Breast epithelium (tissue), 4 donors: ENCODE measurements at regions not wholly inside any gene's neighbourhood (a gene's known extent, or its start where the extent isn't known, plus 50 kb on each side); places are given as distances from the start of the nearest gene placed in this dataset.

ENCODE experiments used
- DNase-seq, 2 donors: peaks; one replicate each; pipeline ENCODE4 v3.0.0-alpha.2; 2019; ENCODE audit warnings: low spot score in 2 of 2
- H3K27ac ChIP-seq, 2 donors: fragments of 200-600 bp; sonication (generic) in 1 of 2; one replicate each; pipeline ENCODE4 v1.5.1; 2016 to 2019; ENCODE audit warnings: mild to moderate bottlenecking in 1 of 2
- H3K27me3 ChIP-seq, 2 donors: fragments of 200-600 bp; sonication (generic) in 1 of 2; one replicate each; pipeline versions ENCODE4 v1.5.1 to v1.6.0; 2017 to 2019; ENCODE audit warnings: control low read depth in 1 of 2, mild to moderate bottlenecking in 1 of 2
- H3K36me3 ChIP-seq: fragments of 200-600 bp; one replicate; pipeline ENCODE4 v1.5.1; 2019
- H3K4me1 ChIP-seq, 2 donors: fragments of 200-600 bp; sonication (generic); one replicate each; pipeline ENCODE4 v1.5.1; 2016 to 2019; ENCODE audit warnings: control low read depth in 1 of 2
- H3K4me3 ChIP-seq, 3 donors: fragments of 200-600 bp; sonication (generic); 1 replicate in 2 of 3; 2 replicates in 1 of 3; pipeline ENCODE4 v1.5.1; 2016 to 2019; ENCODE audit warnings: mild to moderate bottlenecking in 3 of 3, moderate library complexity in 2 of 3
- H3K9me3 ChIP-seq, 2 donors: fragments of 200-600 bp; sonication (generic) in 1 of 2; one replicate each; pipeline ENCODE4 v1.5.1; 2016 to 2019; ENCODE audit warnings: control low read depth in 1 of 2
- CTCF ChIP-seq, 3 donors: fragments of 450-650 bp; IDR thresholded peaks; one replicate each; pipeline ENCODE4 v1.5.1; 2016 to 2017; ENCODE audit warnings: antibody characterized with exemption in 3 of 3, mild to moderate bottlenecking in 3 of 3, moderate library complexity in 3 of 3
- POLR2A ChIP-seq: fragments of 450-650 bp; IDR thresholded peaks from one replicate; pipeline ENCODE4 v1.6.1; 2016; ENCODE audit warnings: antibody characterized with exemption, mild to moderate bottlenecking, moderate library complexity
- POLR2AphosphoS5 ChIP-seq, 3 donors: sonication (generic); formaldehyde crosslinking; IDR thresholded peaks; one replicate each; pipeline ENCODE4 v1.6.1; 2017; ENCODE audit warnings: antibody characterized with exemption in 3 of 3
- intact Hi-C: fragments of 100-400 bp; cut with DNase I; formaldehyde crosslinking; loops from one replicate; pipeline ENCODE4 v1.15.1; 2023; ENCODE audit warnings: low total_unique reads

DNA sequence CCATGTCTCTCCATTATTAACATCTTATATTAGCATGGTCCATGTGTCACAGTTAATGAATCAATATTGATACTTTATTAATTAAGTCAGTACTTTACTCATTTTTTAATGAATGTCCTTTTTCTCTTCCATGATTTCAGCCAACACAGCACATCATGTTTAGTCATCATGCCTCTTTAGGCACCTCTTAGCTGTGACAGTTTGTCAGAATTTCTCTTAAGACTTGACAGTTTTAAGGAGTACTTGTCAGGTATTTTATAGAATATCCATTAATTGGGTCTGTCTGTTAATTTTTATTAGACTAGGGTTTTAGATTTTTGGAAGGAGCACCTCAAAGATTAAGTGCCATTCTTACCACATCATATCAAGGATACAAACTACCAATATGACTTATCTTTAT lies 729.4 kb downstream of the HACE1 start:
- H3K36me3 ChIP-seq: no peaks in the 10 kb centered on the region

GRCh38 chr6:104126315-104127005 lies 733.3 kb downstream of the HACE1 start:
- Histone ChIP-seq H3K36me3 (no peaks in the 10 kb centered on the region), H3K4me3 (no peak overlapping the region), H3K27me3 (no peaks in the 10 kb centered on the region), H3K27ac (no peak overlapping the region), H3K4me1 (no peaks in the 10 kb centered on the region), H3K9me3 (no peaks in the 10 kb centered on the region)
- no peak for TF ChIP-seq POLR2AphosphoS5 (IDR thresholded peaks at IDR 0.05)
- TF ChIP-seq CTCF (IDR thresholded peaks at IDR 0.05): no peak
- no peak for TF ChIP-seq POLR2A
- DNase-seq: no peak
- intact Hi-C loops: no loop called here

More for the DNA sequence above, 729.4 kb downstream of the HACE1 start:
- no peaks in the 10 kb centered on the region for H3K4me1 ChIP-seq
- H3K27me3 ChIP-seq: no peaks in the 10 kb centered on the region
- TF ChIP-seq POLR2AphosphoS5 (IDR thresholded peaks at IDR 0.05) (no peak), CTCF (IDR thresholded peaks at IDR 0.05) (no peak), POLR2A (no peak)
- DNase-seq: no peak
- intact Hi-C loops: no loop called here
- no peak overlapping the region for H3K27ac ChIP-seq
- no peaks in the 10 kb centered on the region for H3K9me3 ChIP-seq
- H3K4me3 ChIP-seq: no peak overlapping the region

- no peak for DNase-seq
- TF ChIP-seq POLR2AphosphoS5 (IDR thresholded peaks at IDR 0.05): no peak
- TF ChIP-seq POLR2A: no peak
- TF ChIP-seq CTCF (IDR thresholded peaks at IDR 0.05): no peak
- H3K27ac ChIP-seq: no peak overlapping the region
- H3K36me3 ChIP-seq: no peaks in the 10 kb centered on the region
- H3K9me3 ChIP-seq: no peaks in the 10 kb centered on the region
- no peaks in the 10 kb centered on the region for H3K4me1 ChIP-seq
- intact Hi-C loops: no loop called here
- H3K4me3 ChIP-seq: no peak overlapping the region
- H3K27me3 ChIP-seq: no peaks in the 10 kb centered on the region
Measured at GRCh38 chr6:104123227-104123626, 736.5 kb downstream of the HACE1 start.

DNA sequence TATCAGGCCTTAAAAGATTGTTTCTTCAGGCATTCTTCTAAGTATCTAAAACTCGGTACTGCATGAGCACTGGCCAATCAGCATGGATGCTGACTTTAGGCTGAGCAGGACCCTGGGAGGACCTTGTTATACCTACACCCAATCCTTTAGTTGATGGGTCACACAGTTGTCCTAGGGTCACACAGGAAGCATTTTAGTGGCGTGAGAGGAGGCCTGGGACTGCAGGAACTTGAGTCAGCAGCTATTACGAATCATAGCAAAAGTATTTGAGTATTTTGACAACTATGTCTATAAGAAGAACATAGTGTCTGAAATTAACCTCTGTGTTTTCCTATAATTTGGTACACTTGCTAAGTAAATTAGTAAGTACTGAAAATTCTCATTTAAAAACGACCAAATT lies 741.4 kb downstream of the HACE1 start:
- no peaks in the 10 kb centered on the region for H3K9me3 ChIP-seq
- H3K4me3 ChIP-seq: no peak overlapping the region
- DNase-seq: no peak
- H3K4me1 ChIP-seq: no peaks in the 10 kb centered on the region
- intact Hi-C loops: no loop called here
- no peaks in the 10 kb centered on the region for H3K36me3 ChIP-seq
- H3K27ac ChIP-seq: no peak overlapping the region
- H3K27me3 ChIP-seq: no peaks in the 10 kb centered on the region
- no peak for TF ChIP-seq POLR2AphosphoS5 (IDR thresholded peaks at IDR 0.05)

DNA sequence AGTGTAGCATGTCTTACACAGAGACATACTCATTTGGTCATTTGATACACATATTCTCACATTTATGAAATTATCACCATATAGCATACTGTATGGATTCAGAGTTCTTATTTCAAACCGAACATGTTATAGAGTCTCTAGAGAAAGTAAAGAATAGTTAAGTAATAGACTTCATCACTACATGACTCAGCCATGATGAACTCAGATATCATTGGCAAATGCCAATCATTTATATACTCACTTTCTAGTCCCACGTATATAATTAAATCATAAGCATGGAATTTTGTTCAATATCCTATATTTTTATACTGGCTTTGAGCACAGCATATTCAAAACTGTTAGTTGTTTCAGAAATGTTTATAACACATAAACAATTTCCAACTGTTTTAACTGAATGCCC lies 749.9 kb downstream of the HACE1 start:
- no peaks in the 10 kb centered on the region for H3K36me3 ChIP-seq
- no peaks in the 10 kb centered on the region for H3K4me1 ChIP-seq
- H3K9me3 ChIP-seq: no peaks in the 10 kb centered on the region
- H3K27ac ChIP-seq: no peak overlapping the region
- no peaks in the 10 kb centered on the region for H3K27me3 ChIP-seq
- intact Hi-C loops: no loop called here
- DNase-seq: no peak
- TF ChIP-seq POLR2A: no peak
- TF ChIP-seq POLR2AphosphoS5 (IDR thresholded peaks at IDR 0.05): no peak
- TF ChIP-seq CTCF (IDR thresholded peaks at IDR 0.05): no peak
- no peak overlapping the region for H3K4me3 ChIP-seq
